PC-3 (cell line): ENCODE measurements at regions not wholly inside any gene's neighbourhood (a gene's known extent, or its start where the extent isn't known, plus 50 kb on each side); places are given as distances from the start of the nearest gene placed in this dataset.

Source experiments
- ATAC-seq: fragments of 200-7000 bp; cut with Tn5 transposase; 2 replicates; pipeline ENCODE4 v1.9.1; 2020; ENCODE audit warnings: mild to moderate bottlenecking, moderate library complexity
- BruUV-seq: library from RNA; stranded (reverse); fragments of 400-500 nt; replicated peaks from 2 replicates; lab custom pipeline; 2021; lab: Mats Ljungman, UMichigan
- CTCF ChIA-PET: fragments of 300-600 bp; sonication (Branson Sonifier 250); formaldehyde crosslinking; loops from one replicate; lab custom pipeline; 2022; ENCODE audit warnings: antibody characterized with exemption; lab: Charles Lee
- POLR2A ChIA-PET: fragments of 300-600 bp; sonication (Branson Sonifier 250); formaldehyde crosslinking; loops from one replicate; lab custom pipeline; 2022; ENCODE audit warnings: antibody characterized with exemption; ENCODE audit not compliant: unreplicated experiment; lab: Charles Lee
- DNase-seq: peaks from one replicate; pipeline ENCODE4 v3.0.0-alpha.2; 2015
- H2AFZ ChIP-seq: fragments of 300-600 bp; sonication (generic); 2 replicates; pipeline ENCODE4 v1.6.0; 2016; ENCODE audit warnings: antibody characterized with exemption, low read length
- H3F3A ChIP-seq: fragments of 300-600 bp; sonication (generic); one replicate; pipeline ENCODE4 v1.6.0; 2017; ENCODE audit warnings: antibody characterized with exemption, low read length, control low read depth, mild to moderate bottlenecking; ENCODE audit not compliant: unreplicated experiment
- H3K27ac ChIP-seq: fragments of 300-600 bp; sonication (generic); 2 replicates; pipeline ENCODE4 v1.5.1; 2016; ENCODE audit warnings: mild to moderate bottlenecking, low read length
- H3K27me3 ChIP-seq: fragments of 300-600 bp; sonication (generic); 2 replicates; pipeline ENCODE4 v1.6.1; 2016; ENCODE audit warnings: low read length, mixed read lengths
- H3K36me3 ChIP-seq: fragments of 300-600 bp; sonication (generic); 2 replicates; pipeline ENCODE4 v1.6.1; 2016; ENCODE audit warnings: low read depth, mixed run types, low read length, mixed read lengths
- H3K4me1 ChIP-seq: fragments of 300-600 bp; sonication (generic); 2 replicates; pipeline ENCODE4 v1.5.1; 2016; ENCODE audit warnings: low read length; ENCODE audit not compliant: insufficient read depth
- H3K4me2 ChIP-seq: fragments of 300-600 bp; sonication (generic); 2 replicates; pipeline ENCODE4 v1.6.0; 2016; ENCODE audit warnings: low read length
- H3K4me3 ChIP-seq: fragments of 300-600 bp; sonication (generic); 2 replicates; pipeline ENCODE4 v1.5.1; 2016; ENCODE audit warnings: mild to moderate bottlenecking, low read length, mixed read lengths
- H3K79me2 ChIP-seq: fragments of 300-600 bp; sonication (generic); 2 replicates; pipeline ENCODE4 v1.6.1; 2017; ENCODE audit warnings: low read length, mixed read lengths
- H3K9ac ChIP-seq: fragments of 300-600 bp; sonication (generic); 2 replicates; pipeline ENCODE4 v1.6.0; 2016; ENCODE audit warnings: mild to moderate bottlenecking, low read length
- H3K9me2 ChIP-seq: fragments of 300-600 bp; sonication (generic); replicated peaks from 2 replicates; pipeline ENCODE4 v1.6.1; 2016; ENCODE audit warnings: mixed run types, low read length, mixed read lengths
- H3K9me3 ChIP-seq: fragments of 300-600 bp; sonication (generic); 2 replicates; pipeline ENCODE4 v1.6.1; 2016; ENCODE audit warnings: low read length, mixed read lengths
- H4K20me1 ChIP-seq: fragments of 300-600 bp; sonication (generic); 2 replicates; pipeline ENCODE4 v1.6.1; 2016; ENCODE audit warnings: low read length, mixed read lengths
- EZH2 ChIP-seq: fragments of 300-600 bp; sonication (generic); IDR thresholded peaks from one replicate; pipeline ENCODE4 v1.6.1; 2017; ENCODE audit warnings: antibody characterized with exemption, mild to moderate bottlenecking, low read length; ENCODE audit not compliant: unreplicated experiment
- EZH2phosphoT487 ChIP-seq: fragments of 300-600 bp; sonication (generic); IDR thresholded peaks from 2 replicates; pipeline ENCODE4 v1.6.1; 2018; ENCODE audit warnings: mild to moderate bottlenecking, antibody characterized with exemption, low read length, borderline replicate concordance
- intact Hi-C: fragments of 100-400 bp; cut with micrococcal nuclease; formaldehyde crosslinking; loops from 2 replicates; pipeline ENCODE4 v1.9.0; 2023
- TF ChIP-seq, protein P1 (sequence below): fragments of 300-600 bp; sonication (generic); conservative IDR thresholded peaks from 2 replicates; pipeline ENCODE4 v1.5.1; 2017; ENCODE audit warnings: antibody characterized with exemption, low read depth, mild to moderate bottlenecking, low read length

DNA sequence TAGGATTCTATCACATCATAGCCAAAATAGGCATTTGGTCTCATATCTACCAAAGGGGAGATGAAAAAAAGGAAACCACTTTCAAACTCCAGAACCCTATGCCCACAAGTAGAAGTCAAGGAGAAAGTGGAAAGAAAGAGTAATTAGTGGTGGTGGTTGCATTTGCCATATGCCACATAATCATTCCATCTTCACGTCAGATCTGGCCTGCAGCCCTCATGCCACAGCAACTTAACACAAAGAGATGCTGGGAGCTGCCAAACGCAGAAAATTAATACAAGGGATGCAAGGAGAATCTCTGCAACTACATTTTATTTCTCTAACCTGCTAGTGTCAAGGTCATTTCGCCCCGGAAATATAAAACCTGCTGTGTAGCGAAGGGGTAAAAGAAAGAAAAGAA lies 148.6 kb upstream of the FOXN3 start:
- no peaks in the 10 kb centered on the region for H3F3A ChIP-seq
- intact Hi-C loops = no loop called here
- H3K4me1 ChIP-seq = no peaks in the 10 kb centered on the region
- no peaks in the 10 kb centered on the region for H3K9me3 ChIP-seq
- no peak overlapping the region for H3K9ac ChIP-seq
- no peaks in the 10 kb centered on the region for H3K79me2 ChIP-seq
- no peak for ATAC-seq
- no peaks in the 10 kb centered on the region for H3K36me3 ChIP-seq
- H3K27ac ChIP-seq = no peak overlapping the region
- H3K4me2 ChIP-seq = no peak overlapping the region
- no TSS peak for BruUV-seq
- POLR2A ChIA-PET = no interaction called here
- H2AFZ ChIP-seq = no peak overlapping the region
- H4K20me1 ChIP-seq = no peaks in the 10 kb centered on the region
- CTCF ChIA-PET = no interaction called here
- TF ChIP-seq EZH2 (no peak), EZH2phosphoT487 (no peak)
- TF ChIP-seq, protein P1, sequence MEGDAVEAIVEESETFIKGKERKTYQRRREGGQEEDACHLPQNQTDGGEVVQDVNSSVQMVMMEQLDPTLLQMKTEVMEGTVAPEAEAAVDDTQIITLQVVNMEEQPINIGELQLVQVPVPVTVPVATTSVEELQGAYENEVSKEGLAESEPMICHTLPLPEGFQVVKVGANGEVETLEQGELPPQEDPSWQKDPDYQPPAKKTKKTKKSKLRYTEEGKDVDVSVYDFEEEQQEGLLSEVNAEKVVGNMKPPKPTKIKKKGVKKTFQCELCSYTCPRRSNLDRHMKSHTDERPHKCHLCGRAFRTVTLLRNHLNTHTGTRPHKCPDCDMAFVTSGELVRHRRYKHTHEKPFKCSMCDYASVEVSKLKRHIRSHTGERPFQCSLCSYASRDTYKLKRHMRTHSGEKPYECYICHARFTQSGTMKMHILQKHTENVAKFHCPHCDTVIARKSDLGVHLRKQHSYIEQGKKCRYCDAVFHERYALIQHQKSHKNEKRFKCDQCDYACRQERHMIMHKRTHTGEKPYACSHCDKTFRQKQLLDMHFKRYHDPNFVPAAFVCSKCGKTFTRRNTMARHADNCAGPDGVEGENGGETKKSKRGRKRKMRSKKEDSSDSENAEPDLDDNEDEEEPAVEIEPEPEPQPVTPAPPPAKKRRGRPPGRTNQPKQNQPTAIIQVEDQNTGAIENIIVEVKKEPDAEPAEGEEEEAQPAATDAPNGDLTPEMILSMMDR = no peak
- DNase-seq = no peak
- no peaks in the 10 kb centered on the region for H3K27me3 ChIP-seq
- H3K9me2 ChIP-seq = no peaks in the 10 kb centered on the region
- no peak overlapping the region for H3K4me3 ChIP-seq

DNA sequence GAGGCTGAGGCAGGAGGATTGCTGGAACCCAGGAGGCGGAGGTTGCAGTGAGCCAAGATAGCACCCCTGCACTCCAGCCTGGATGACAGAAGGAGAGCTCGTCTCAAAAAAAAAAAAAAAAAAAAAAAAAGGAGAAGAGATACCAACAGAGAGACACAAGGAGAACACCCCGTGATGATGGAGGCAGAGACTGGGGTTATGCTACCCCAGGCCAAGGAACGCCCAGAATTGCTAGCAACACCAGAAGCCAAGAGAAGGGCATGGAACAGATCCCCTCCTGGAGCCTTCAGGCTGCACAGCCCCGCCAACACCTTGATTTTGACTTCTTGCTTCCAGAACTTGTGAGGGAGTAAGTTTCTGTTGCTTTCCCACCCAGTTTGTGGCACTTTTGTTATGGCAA lies 148.0 kb upstream of the FOXN3 start:
- DNase-seq = no peak
- BruUV-seq = no TSS peak
- no peak for TF ChIP-seq EZH2phosphoT487
- TF ChIP-seq EZH2 = no peak
- Histone ChIP-seq H4K20me1 (no peaks in the 10 kb centered on the region), H2AFZ (no peak overlapping the region), H3K9ac (no peak overlapping the region), H3K27ac (no peak overlapping the region), H3K79me2 (no peaks in the 10 kb centered on the region), H3K4me1 (no peaks in the 10 kb centered on the region), H3F3A (no peaks in the 10 kb centered on the region), H3K36me3 (no peaks in the 10 kb centered on the region), H3K27me3 (no peaks in the 10 kb centered on the region), H3K4me2 (no peak overlapping the region), H3K9me3 (no peaks in the 10 kb centered on the region), H3K9me2 (no peaks in the 10 kb centered on the region), H3K4me3 (no peak overlapping the region)
- ChIA-PET POLR2A (no interaction called here), CTCF (no interaction called here)
- intact Hi-C loops = no loop called here
- no peak for ATAC-seq

DNA sequence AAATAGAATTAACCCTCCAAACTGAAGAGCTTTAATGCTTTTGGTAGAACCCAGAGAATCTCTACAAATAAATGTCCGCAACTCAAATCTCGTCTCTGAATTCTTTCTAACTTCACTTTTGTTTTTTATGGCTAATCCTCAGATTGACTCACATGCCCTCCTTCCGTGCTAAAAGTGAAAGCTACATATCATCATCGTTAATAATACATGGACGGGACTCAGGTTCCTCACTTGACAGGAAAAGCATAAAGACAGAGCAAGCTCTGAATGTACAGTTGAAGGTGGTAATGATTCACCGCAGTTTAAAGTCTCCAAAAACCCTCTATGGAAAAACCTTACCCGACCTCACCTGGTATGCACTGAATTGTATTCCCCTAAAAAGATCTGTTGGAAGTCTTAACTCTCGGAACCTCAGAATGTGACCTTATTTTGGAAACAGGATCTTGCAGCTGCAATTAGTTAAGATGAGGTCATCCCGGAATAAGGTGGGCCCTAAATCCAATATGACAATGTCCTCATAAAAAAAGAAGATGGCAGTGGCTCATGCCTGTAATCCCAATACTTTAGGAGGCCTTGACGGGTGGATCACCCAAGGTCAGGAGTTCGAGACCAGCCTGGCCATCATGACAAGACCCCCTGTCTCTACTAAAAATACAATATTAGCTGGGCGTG lies 147.4 kb upstream of the FOXN3 start:
- ATAC-seq = no peak
- H3K4me2 ChIP-seq = no peak overlapping the region
- H3K27ac ChIP-seq = no peak overlapping the region
- no peak for DNase-seq
- H3K9ac ChIP-seq = no peak overlapping the region
- no TSS peak for BruUV-seq
- no peak overlapping the region for H3K4me3 ChIP-seq
- no peaks in the 10 kb centered on the region for H3K36me3 ChIP-seq
- H2AFZ ChIP-seq = no peak overlapping the region
- intact Hi-C loops = no loop called here
- H3K79me2 ChIP-seq = no peaks in the 10 kb centered on the region
- H3K4me1 ChIP-seq = no peaks in the 10 kb centered on the region
- H3F3A ChIP-seq = no peaks in the 10 kb centered on the region
- H3K27me3 ChIP-seq = no peaks in the 10 kb centered on the region
- H4K20me1 ChIP-seq = no peaks in the 10 kb centered on the region
- TF ChIP-seq EZH2 = no peak
- TF ChIP-seq, protein P1 = no peak
- no peak for TF ChIP-seq EZH2phosphoT487
- ChIA-PET POLR2A (no interaction called here), CTCF (no interaction called here)
- no peaks in the 10 kb centered on the region for H3K9me2 ChIP-seq
- no peaks in the 10 kb centered on the region for H3K9me3 ChIP-seq
